Right lobe of liver (tissue), 4 donors: ENCODE measurements at regions not wholly inside any gene's neighbourhood (a gene's known extent, or its start where the extent isn't known, plus 50 kb on each side); places are given as distances from the start of the nearest gene placed in this dataset.
"Not testable (repeated sequence)": the region's sequence is repeated elsewhere in the genome, so short reads cannot be mapped to it uniquely, and the experiment has no call there.

Experiments used
- POLR2A ChIP-seq: fragments of 450-650 bp; IDR thresholded peaks from one replicate; pipeline ENCODE4 v1.6.1; 2017; ENCODE audit warnings: antibody characterized with exemption, mild to moderate bottlenecking
- TF ChIP-seq, protein P1 (sequence below), 4 donors: fragments of 200-600 bp in 3 of 4; fragments of 450-650 bp in 1 of 4; IDR thresholded peaks; one replicate each; pipeline versions ENCODE4 v1.5.1 to v1.8.0; 2016 to 2022; ENCODE audit warnings: antibody characterized with exemption in 4 of 4, mild to moderate bottlenecking in 2 of 4
- donor health status: DM: no; HTN: no; CAD: no.
- donor health status: DM: no; HTN: no; CAD: no.
- donor health status: DM: no; HTN: yes; CAD: no.

DNA sequence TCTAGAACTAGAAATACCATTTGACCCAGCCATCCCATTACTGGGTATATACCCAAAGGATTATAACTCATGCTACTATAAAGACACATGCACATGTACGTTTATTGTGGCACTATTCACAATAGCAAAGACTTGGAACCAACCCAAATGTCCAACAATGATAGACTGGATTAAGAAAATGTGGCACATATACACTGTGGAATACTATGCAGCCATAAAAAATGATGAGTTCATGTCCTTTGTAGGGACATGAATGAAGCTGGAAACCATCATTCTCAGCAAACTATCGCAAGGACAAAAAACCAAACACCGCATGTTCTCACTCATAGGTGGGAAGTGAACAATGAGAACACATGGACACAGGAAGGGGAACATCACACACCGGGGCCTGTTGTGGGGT lies 231.5 kb downstream of the GATA3 start:
- not testable (repeated sequence) for TF ChIP-seq POLR2A
- TF ChIP-seq, protein P1, sequence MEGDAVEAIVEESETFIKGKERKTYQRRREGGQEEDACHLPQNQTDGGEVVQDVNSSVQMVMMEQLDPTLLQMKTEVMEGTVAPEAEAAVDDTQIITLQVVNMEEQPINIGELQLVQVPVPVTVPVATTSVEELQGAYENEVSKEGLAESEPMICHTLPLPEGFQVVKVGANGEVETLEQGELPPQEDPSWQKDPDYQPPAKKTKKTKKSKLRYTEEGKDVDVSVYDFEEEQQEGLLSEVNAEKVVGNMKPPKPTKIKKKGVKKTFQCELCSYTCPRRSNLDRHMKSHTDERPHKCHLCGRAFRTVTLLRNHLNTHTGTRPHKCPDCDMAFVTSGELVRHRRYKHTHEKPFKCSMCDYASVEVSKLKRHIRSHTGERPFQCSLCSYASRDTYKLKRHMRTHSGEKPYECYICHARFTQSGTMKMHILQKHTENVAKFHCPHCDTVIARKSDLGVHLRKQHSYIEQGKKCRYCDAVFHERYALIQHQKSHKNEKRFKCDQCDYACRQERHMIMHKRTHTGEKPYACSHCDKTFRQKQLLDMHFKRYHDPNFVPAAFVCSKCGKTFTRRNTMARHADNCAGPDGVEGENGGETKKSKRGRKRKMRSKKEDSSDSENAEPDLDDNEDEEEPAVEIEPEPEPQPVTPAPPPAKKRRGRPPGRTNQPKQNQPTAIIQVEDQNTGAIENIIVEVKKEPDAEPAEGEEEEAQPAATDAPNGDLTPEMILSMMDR (IDR thresholded peaks at IDR 0.05) = not testable (repeated sequence)
